CD4-positive, CD25-positive, alpha-beta regulatory T cell (primary cell): ENCODE measurements at regions not wholly inside any gene's neighbourhood (a gene's known extent, or its start where the extent isn't known, plus 50 kb on each side); places are given as distances from the start of the nearest gene placed in this dataset.
"Not testable (repeated sequence)": the region's sequence is repeated elsewhere in the genome, so short reads cannot be mapped to it uniquely, and the experiment has no call there.

Experiments
- ATAC-seq, 2 donors: fragments of 150-1000 bp; cut with Tn5 transposase; one replicate each; pipeline ENCODE4 v1.10.0; 2021; ENCODE audit warnings: low read depth in 2 of 2, moderate number of reproducible peaks in 2 of 2, moderate library complexity in 1 of 2
- DNase-seq, 3 donors: peaks; one replicate each; pipeline versions ENCODE4 v3.0.0 to v3.0.0-alpha.2; 2012 to 2022; ENCODE audit warnings: mixed read lengths in 1 of 3
- H3K27ac ChIP-seq: one replicate; pipeline ENCODE4 v1.7.0; 2013; ENCODE audit warnings: mild to moderate bottlenecking, low read length; ENCODE audit not compliant: insufficient read depth, poor library complexity, severe bottlenecking
- H3K27me3 ChIP-seq: one replicate; pipeline ENCODE4 v1.7.0; 2013; ENCODE audit warnings: low read length; ENCODE audit not compliant: control insufficient read depth, insufficient read depth
- H3K36me3 ChIP-seq: one replicate; pipeline ENCODE4 v1.7.0; 2013; ENCODE audit warnings: mild to moderate bottlenecking, low read length, moderate library complexity; ENCODE audit not compliant: control insufficient read depth, insufficient read depth
- H3K4me1 ChIP-seq: 2 replicates; pipeline ENCODE4 v1.7.0; 2013; ENCODE audit warnings: mild to moderate bottlenecking, low read length; ENCODE audit not compliant: insufficient read depth, control insufficient read depth, poor library complexity, severe bottlenecking
- H3K4me3 ChIP-seq: one replicate; pipeline ENCODE4 v1.7.0; 2013; ENCODE audit warnings: low read depth, mild to moderate bottlenecking, low read length, moderate library complexity
- H3K9me3 ChIP-seq, 2 experiments: 1 replicate in 1 of 2; 2 replicates in 1 of 2; pipeline ENCODE4 v1.7.0; 2013; ENCODE audit warnings: low read length in 2 of 2, mild to moderate bottlenecking in 1 of 2, moderate library complexity in 1 of 2; ENCODE audit not compliant: control insufficient read depth in 2 of 2
- H3K27ac Mint-ChIP-seq, 3 donors: one replicate each; pipeline ENCODE4 v1.8.0; 2020 to 2022; ENCODE audit warnings: mild to moderate bottlenecking in 3 of 3, mixed read lengths in 3 of 3, moderate library complexity in 2 of 3
- H3K27me3 Mint-ChIP-seq: one replicate; pipeline ENCODE4 v1.8.0; 2022; ENCODE audit warnings: mild to moderate bottlenecking, mixed read lengths
- H3K36me3 Mint-ChIP-seq: one replicate; pipeline ENCODE4 v1.8.0; 2020; ENCODE audit warnings: mixed read lengths
- H3K4me1 Mint-ChIP-seq, 4 donors: one replicate each; pipeline ENCODE4 v1.8.0; 2020 to 2022; ENCODE audit warnings: mixed read lengths in 4 of 4, mild to moderate bottlenecking in 1 of 4
- H3K4me3 Mint-ChIP-seq, 4 donors: one replicate each; pipeline ENCODE4 v1.8.0; 2020 to 2022; ENCODE audit warnings: mild to moderate bottlenecking in 4 of 4, mixed read lengths in 4 of 4, moderate library complexity in 3 of 4
- H3K9me3 Mint-ChIP-seq, 7 donors: one replicate each; pipeline ENCODE4 v1.8.0; 2020 to 2022; ENCODE audit warnings: mixed read lengths in 7 of 7, mild to moderate bottlenecking in 3 of 7, moderate library complexity in 2 of 7

DNA sequence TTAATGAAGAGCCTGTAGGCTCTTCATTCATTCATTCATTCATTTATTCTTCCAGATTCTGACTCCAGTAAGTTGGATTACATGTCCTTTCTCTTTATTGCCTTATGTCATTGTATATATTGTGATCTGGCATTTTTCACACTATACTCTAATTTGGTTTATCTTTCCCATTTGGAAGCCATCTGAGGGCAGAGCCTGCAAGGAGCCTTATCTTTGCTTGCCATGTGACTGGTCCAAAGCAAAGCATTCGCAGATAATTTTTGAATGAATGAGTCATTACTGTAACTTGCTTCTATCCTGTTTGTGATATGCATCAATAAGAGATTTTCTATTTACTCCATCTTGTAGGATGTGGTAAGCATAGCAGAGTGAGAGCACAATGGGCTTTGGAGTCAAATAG lies 108.4 kb upstream of the DAB1 start:
- H3K4me3 Mint-ChIP-seq, result no peak overlapping the region
- Histone ChIP-seq H3K36me3 (no peaks in the 10 kb centered on the region), H3K9me3 (peaks cover 0 to 3% of the 10 kb centered on the region in 2 experiments), H3K27me3 (no peaks in the 10 kb centered on the region), H3K4me1 (no peaks in the 10 kb centered on the region), H3K27ac (no peak overlapping the region), H3K4me3 (no peak overlapping the region)
- no peaks in the 10 kb centered on the region for H3K4me1 Mint-ChIP-seq
- peaks cover 0 to 12% (median 2%) of the 10 kb centered on the region in 7 donors for H3K9me3 Mint-ChIP-seq
- no peaks in the 10 kb centered on the region for H3K36me3 Mint-ChIP-seq
- no peak for DNase-seq
- no peak for ATAC-seq
- no peak overlapping the region for H3K27ac Mint-ChIP-seq
- no peaks in the 10 kb centered on the region for H3K27me3 Mint-ChIP-seq

DNA sequence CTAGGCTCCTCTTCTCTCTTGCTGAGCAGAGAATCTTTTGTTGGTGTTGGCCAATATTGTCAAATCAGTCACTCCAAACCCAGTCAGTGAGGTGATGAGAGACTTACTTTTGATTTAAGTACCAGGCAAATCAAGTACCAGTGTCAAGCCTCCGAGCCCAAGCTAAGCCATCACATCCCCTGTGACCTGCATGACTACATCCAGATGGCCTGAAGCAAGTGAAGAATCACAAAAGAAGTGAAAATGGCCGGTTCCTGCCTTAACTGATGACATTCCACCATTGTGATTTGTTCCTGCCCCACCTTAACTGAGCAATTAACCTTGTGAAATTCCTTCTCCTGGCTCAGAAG lies 107.0 kb upstream of the DAB1 start:
- not testable (repeated sequence) for H3K4me1 Mint-ChIP-seq, ATAC-seq, H3K9me3 ChIP-seq, H3K4me3 ChIP-seq, DNase-seq, H3K27ac Mint-ChIP-seq, H3K4me1 ChIP-seq, H3K27ac ChIP-seq, H3K4me3 Mint-ChIP-seq, H3K36me3 Mint-ChIP-seq, H3K27me3 ChIP-seq, H3K36me3 ChIP-seq, H3K27me3 Mint-ChIP-seq
- peaks cover 0 to 12% (median 2%) of the 10 kb centered on the region in 7 donors for H3K9me3 Mint-ChIP-seq

DNA sequence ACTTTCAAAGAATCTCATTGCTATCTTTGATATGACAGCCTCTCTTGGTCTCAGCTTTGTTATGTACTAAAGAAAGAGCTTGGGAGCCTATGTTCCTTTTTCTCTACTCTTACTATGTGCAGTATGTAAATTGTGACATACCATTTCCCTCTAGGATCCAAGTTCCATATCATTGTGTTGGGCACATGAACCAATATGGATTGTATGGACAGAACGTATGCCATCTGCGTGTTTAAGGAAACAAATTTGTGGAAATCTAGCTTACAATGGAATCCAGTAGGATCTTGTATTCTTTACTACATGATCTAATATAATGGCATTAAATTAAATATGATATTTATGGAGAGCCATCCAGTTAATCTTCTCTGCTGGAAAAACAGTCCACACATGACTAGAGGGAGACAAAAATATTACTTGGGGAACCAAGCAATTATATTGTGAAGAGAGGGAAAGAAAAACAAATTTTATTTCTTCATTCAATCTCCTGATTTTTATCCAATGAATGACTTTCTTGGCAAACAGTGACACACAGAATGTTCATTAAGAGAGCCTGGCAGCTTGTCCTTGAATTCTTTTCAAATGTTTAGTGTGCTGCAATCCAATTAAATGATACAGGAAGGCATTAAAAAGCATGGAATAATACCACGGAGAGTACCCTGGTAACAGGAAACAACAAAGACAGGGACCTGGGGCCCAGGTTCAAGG lies 106.5 kb upstream of the DAB1 start:
- Histone ChIP-seq H3K36me3 (no peaks in the 10 kb centered on the region), H3K4me1 (no peaks in the 10 kb centered on the region), H3K4me3 (no peak overlapping the region), H3K27me3 (no peaks in the 10 kb centered on the region), H3K27ac (no peak overlapping the region), H3K9me3 (peaks cover 0 to 3% of the 10 kb centered on the region in 2 experiments)
- Mint-ChIP-seq H3K27me3 (no peaks in the 10 kb centered on the region), H3K36me3 (no peaks in the 10 kb centered on the region), H3K27ac (no peak overlapping the region), H3K9me3 (peaks cover 0 to 12% (median 2%) of the 10 kb centered on the region in 7 donors), H3K4me1 (no peaks in the 10 kb centered on the region), H3K4me3 (no peak overlapping the region)
- DNase-seq (no peak), ATAC-seq (no peak)

DNA sequence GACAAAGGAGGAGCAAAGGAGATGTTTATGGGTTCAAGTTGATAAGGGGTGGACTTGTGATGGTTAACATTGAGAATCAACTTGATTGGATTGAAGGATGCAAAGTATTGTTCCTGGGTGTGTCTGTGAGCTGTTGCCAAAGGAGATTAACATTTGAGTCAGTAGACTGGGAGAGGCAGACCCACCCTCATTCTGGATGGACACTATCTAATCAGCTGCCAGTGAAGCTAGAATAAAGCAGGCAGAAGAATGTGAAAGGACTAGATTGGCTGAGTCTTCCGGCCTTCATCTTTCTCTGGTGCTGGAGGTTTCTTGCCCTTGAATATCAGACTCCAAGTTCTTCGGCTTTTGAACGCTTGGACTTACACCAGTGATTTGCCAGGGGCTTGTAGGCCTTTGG lies 98.7 kb upstream of the DAB1 start:
- no peaks in the 10 kb centered on the region for H3K27me3 ChIP-seq
- H3K9me3 Mint-ChIP-seq, result peaks cover 0 to 9% (median 3%) of the 10 kb centered on the region in 7 donors
- no peaks in the 10 kb centered on the region for H3K4me1 ChIP-seq
- H3K4me1 Mint-ChIP-seq, result no peaks in the 10 kb centered on the region
- DNase-seq, result no peak
- H3K9me3 ChIP-seq, result no peaks in the 10 kb centered on the region
- H3K27me3 Mint-ChIP-seq, result no peaks in the 10 kb centered on the region
- no peak overlapping the region for H3K4me3 ChIP-seq
- no peak overlapping the region for H3K4me3 Mint-ChIP-seq
- no peaks in the 10 kb centered on the region for H3K36me3 ChIP-seq
- H3K27ac ChIP-seq, result no peak overlapping the region
- no peaks in the 10 kb centered on the region for H3K36me3 Mint-ChIP-seq
- no peak for ATAC-seq
- no peak overlapping the region for H3K27ac Mint-ChIP-seq

DNA sequence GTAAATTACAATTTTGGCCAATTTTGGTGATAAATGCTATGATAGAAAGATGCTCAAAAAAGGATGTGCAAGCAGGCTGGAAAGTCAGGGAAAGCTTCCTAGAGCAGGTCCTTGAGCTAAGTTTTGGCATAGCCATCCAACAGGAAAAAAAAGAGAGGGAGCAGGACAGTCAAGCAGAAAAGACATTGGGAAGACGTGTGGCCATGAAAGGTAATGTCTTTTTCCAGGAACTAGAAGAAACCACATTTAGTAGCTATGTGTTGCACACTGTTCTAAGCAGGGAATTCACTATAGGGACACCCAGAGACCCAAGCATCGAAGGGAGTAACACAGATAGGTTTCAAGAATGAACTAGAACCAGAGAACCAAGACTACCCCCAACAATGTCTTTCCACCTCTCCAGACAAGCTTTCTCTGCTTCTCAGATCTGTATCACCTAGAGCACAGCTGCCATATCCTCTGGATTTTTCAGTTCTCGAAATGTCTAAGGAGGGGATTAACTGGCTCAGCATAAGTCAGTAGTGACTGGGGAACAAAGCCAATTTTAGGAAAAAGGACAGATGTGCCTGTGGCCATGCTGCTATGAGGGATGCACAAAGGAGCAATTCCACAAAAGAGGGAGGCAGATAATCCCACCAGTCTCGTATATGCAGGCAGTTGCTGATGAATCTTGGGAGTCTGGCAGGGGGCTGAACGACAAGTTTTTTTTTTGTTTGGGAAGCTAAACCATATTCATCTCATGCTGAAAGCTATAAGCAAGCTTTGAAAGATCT lies 97.1 kb upstream of the DAB1 start:
- Mint-ChIP-seq H3K27ac (no peak overlapping the region), H3K4me3 (no peak overlapping the region)
- no peak for ATAC-seq

DNA sequence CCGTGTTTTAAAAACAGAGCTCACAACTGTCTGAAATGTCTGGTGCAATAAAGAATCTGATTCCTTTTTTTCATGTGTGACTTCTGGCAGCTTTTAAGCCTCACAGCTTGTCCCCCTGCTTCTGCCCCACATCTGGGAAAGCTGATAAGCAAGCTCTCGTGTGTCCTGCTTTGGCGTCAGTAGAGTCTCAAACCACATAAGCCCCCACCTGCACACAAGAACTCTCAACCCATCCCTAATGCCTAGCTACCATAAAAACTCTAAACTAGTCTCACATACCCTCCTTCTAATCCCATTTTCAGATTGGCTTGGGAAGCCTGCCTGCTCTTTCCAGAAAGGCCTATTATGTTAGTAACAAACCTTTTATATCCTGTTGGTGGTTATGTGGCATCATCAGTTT lies 94.6 kb upstream of the DAB1 start:
- Histone ChIP-seq H3K4me1 (no peaks in the 10 kb centered on the region), H3K27ac (no peak overlapping the region), H3K36me3 (no peaks in the 10 kb centered on the region), H3K4me3 (no peak overlapping the region), H3K27me3 (no peaks in the 10 kb centered on the region), H3K9me3 (no peaks in the 10 kb centered on the region)
- Mint-ChIP-seq H3K4me1 (no peaks in the 10 kb centered on the region), H3K27ac (no peak overlapping the region), H3K4me3 (no peak overlapping the region), H3K36me3 (no peaks in the 10 kb centered on the region), H3K9me3 (peaks cover 0 to 8% (median 2%) of the 10 kb centered on the region in 7 donors), H3K27me3 (peaks cover 4% of the 10 kb centered on the region)
- ATAC-seq, result no peak
- no peak for DNase-seq

More for the DNA sequence above, 97.1 kb upstream of the DAB1 start:
- Histone ChIP-seq H3K27ac (no peak overlapping the region), H3K27me3 (no peaks in the 10 kb centered on the region), H3K36me3 (no peaks in the 10 kb centered on the region), H3K4me3 (no peak overlapping the region), H3K9me3 (no peaks in the 10 kb centered on the region), H3K4me1 (no peaks in the 10 kb centered on the region)
- Mint-ChIP-seq H3K4me1 (no peaks in the 10 kb centered on the region), H3K27me3 (peaks cover 4% of the 10 kb centered on the region), H3K36me3 (no peaks in the 10 kb centered on the region), H3K9me3 (peaks cover 0 to 11% (median 3%) of the 10 kb centered on the region in 7 donors)
- DNase-seq, result no peak

DNA sequence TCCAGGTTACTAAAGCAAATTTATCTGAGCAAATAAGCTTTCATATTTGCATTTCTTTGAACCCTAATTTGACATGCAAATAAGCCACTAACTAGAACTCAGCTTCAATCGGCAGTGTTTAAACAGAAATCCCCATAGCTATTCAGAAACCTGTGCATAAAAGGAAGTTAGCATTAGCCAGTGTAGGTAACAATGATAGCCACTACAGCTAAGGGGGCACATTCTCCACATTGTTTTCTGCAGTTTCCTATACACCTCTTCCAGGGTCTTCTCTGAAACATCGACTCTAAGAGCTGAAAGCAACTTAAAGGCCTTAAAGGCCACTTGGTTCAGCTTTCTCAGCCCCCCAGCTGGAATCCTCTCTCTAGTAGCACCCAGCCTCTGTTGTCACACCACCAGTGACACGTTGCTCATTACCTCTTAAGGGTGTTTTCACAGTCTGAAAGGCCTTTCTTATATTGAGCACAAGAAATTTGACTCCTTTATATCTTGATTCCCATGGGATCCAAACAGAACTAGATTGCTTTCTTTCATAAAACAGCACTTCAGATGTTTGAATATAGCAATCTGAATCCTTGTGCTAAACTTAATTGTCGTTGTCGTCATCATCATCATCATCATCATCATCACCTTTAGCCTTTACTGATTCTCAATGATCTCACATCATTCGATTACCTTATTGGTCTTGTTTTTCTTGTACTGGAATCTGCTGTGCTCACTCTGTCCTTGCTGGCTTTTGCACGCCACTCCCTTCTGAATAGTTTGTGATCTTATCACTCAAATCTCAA lies 93.9 kb upstream of the DAB1 start:
- Mint-ChIP-seq H3K27me3 (peaks cover 4% of the 10 kb centered on the region), H3K27ac (no peak overlapping the region), H3K9me3 (peaks cover 0 to 6% (median 2%) of the 10 kb centered on the region in 7 donors), H3K36me3 (no peaks in the 10 kb centered on the region), H3K4me1 (no peaks in the 10 kb centered on the region), H3K4me3 (no peak overlapping the region)
- ATAC-seq (no peak), DNase-seq (no peak)
- Histone ChIP-seq H3K4me1 (no peaks in the 10 kb centered on the region), H3K9me3 (no peaks in the 10 kb centered on the region), H3K4me3 (no peak overlapping the region), H3K36me3 (no peaks in the 10 kb centered on the region), H3K27me3 (no peaks in the 10 kb centered on the region), H3K27ac (no peak overlapping the region)
